GM10266 (cell line): ENCODE measurements at regions not wholly inside any gene's neighbourhood (a gene's known extent, or its start where the extent isn't known, plus 50 kb on each side); places are given as distances from the start of the nearest gene placed in this dataset.

ENCODE experiments used
- DNase-seq: peaks from one replicate; pipeline ENCODE4 v3.0.0; 2012; ENCODE audit errors: extremely low spot score
- CTCF ChIP-seq: IDR thresholded peaks from 2 replicates; pipeline ENCODE4 v1.5.1; 2012; ENCODE audit warnings: mild to moderate bottlenecking, low read depth; ENCODE audit not compliant: control insufficient read depth, insufficient read depth; ENCODE audit errors: missing control alignments

GRCh38 chr6:8276148-8276547, 159.2 kb downstream of the SLC35B3 start:
- no peak for TF ChIP-seq CTCF

GRCh38 chr6:8275667-8276066, 159.7 kb downstream of the SLC35B3 start:
- no peak for TF ChIP-seq CTCF
- no peak for DNase-seq

More at GRCh38 chr6:8276148-8276547, 159.2 kb downstream of the SLC35B3 start:
- no peak for DNase-seq

- DNase-seq: no peak
- TF ChIP-seq CTCF: no peak
Observed at GRCh38 chr6:8274226-8274625, 161.1 kb downstream of the SLC35B3 start.

- TF ChIP-seq CTCF: no peak
- no peak for DNase-seq
Observed at GRCh38 chr6:8269872-8270454, 165.4 kb downstream of the SLC35B3 start.

- DNase-seq: no peak
- TF ChIP-seq CTCF: no peak
Observed at GRCh38 chr6:8269094-8269493, 166.3 kb downstream of the SLC35B3 start.

GRCh38 chr6:8268606-8269005, 166.3 kb upstream of the EEF1E1 start:
- TF ChIP-seq CTCF: no peak
- no peak for DNase-seq

- DNase-seq: no peak
- no peak for TF ChIP-seq CTCF
Observed at GRCh38 chr6:8268156-8268555, 165.8 kb upstream of the EEF1E1 start.
